HFF-Myc (cell line): ENCODE measurements at regions not wholly inside any gene's neighbourhood (a gene's known extent, or its start where the extent isn't known, plus 50 kb on each side); places are given as distances from the start of the nearest gene placed in this dataset.

Experiments
- DNase-seq: peaks from one replicate; pipeline ENCODE4 v3.0.0-alpha.2; 2011; ENCODE audit warnings: low read depth; ENCODE audit errors: extremely low read depth
- H3K4me3 ChIP-seq: replicated peaks from 2 replicates; pipeline ENCODE4 v1.5.1; 2011; ENCODE audit warnings: low read depth, mild to moderate bottlenecking, control low read depth, low read length
- CTCF ChIP-seq: IDR thresholded peaks from 2 replicates; pipeline ENCODE4 v1.5.1; 2012; ENCODE audit warnings: mild to moderate bottlenecking, low read depth, low read length, control low read depth; ENCODE audit errors: missing control alignments

- no peak overlapping the region for H3K4me3 ChIP-seq
Observed at GRCh38 chr21:19120591-19120990, 717.0 kb upstream of the TMPRSS15 start.

GRCh38 chr21:19122356-19122755 is 718.8 kb upstream of the TMPRSS15 start:
- DNase-seq, result no peak
- no peak for TF ChIP-seq CTCF
- H3K4me3 ChIP-seq, result no peak overlapping the region

More at GRCh38 chr21:19120591-19120990, 717.0 kb upstream of the TMPRSS15 start:
- DNase-seq, result no peak
- no peak for TF ChIP-seq CTCF

GRCh38 chr21:19123053-19123452 is 719.5 kb upstream of the TMPRSS15 start:
- H3K4me3 ChIP-seq, result no peak overlapping the region
- TF ChIP-seq CTCF, result no peak
- no peak for DNase-seq

- H3K4me3 ChIP-seq, result no peak overlapping the region
- DNase-seq, result no peak
- TF ChIP-seq CTCF, result no peak
Observed at GRCh38 chr21:19123525-19123924, 719.9 kb upstream of the TMPRSS15 start.

- DNase-seq, result no peak
- no peak for TF ChIP-seq CTCF
- H3K4me3 ChIP-seq, result no peak overlapping the region
Observed at GRCh38 chr21:19124691-19125090, 721.1 kb upstream of the TMPRSS15 start.

GRCh38 chr21:19130379-19131028 is 726.9 kb upstream of the TMPRSS15 start:
- no peak for TF ChIP-seq CTCF
- no peak overlapping the region for H3K4me3 ChIP-seq
- no peak for DNase-seq

- no peak for DNase-seq
- no peak for TF ChIP-seq CTCF
- no peak overlapping the region for H3K4me3 ChIP-seq
Observed at GRCh38 chr21:19141511-19141910, 737.9 kb upstream of the TMPRSS15 start.
